Liver (tissue), 3 donors: ENCODE measurements at regions not wholly inside any gene's neighbourhood (a gene's known extent, or its start where the extent isn't known, plus 50 kb on each side); places are given as distances from the start of the nearest gene placed in this dataset.

Source experiments
- ATF3 ChIP-seq: IDR thresholded peaks from 2 replicates; pipeline ENCODE4 v1.6.1; 2016; ENCODE audit warnings: antibody characterized with exemption
- JUND ChIP-seq, 2 donors: IDR thresholded peaks; 2 replicates each; pipeline ENCODE4 v1.6.1; 2016; ENCODE audit warnings: antibody characterized with exemption in 2 of 2
- SP1 ChIP-seq: IDR thresholded peaks from 2 replicates; pipeline ENCODE4 v1.6.1; 2018; ENCODE audit warnings: antibody characterized with exemption, mild to moderate bottlenecking
- TAF1 ChIP-seq: conservative IDR thresholded peaks from 2 replicates; pipeline ENCODE4 v1.6.1; 2016; ENCODE audit warnings: antibody characterized with exemption, mild to moderate bottlenecking
- ZBTB33 ChIP-seq: IDR thresholded peaks from 2 replicates; pipeline ENCODE4 v1.6.1; 2016; ENCODE audit warnings: antibody characterized with exemption
- TF ChIP-seq, protein P1 (sequence below): fragments of 150-350 bp; IDR thresholded peaks from 2 replicates; pipeline ENCODE4 v1.5.1; 2017; ENCODE audit warnings: improper control_type of control experiment, low read depth, low read length; ENCODE audit not compliant: missing input control
- TF ChIP-seq, protein P2 (sequence below): IDR thresholded peaks from 2 replicates; pipeline ENCODE4 v1.6.1; 2016; ENCODE audit warnings: antibody characterized with exemption, mild to moderate bottlenecking
- donor health status: healthy.
- donor health status: healthy.

- TF ChIP-seq, protein P1, sequence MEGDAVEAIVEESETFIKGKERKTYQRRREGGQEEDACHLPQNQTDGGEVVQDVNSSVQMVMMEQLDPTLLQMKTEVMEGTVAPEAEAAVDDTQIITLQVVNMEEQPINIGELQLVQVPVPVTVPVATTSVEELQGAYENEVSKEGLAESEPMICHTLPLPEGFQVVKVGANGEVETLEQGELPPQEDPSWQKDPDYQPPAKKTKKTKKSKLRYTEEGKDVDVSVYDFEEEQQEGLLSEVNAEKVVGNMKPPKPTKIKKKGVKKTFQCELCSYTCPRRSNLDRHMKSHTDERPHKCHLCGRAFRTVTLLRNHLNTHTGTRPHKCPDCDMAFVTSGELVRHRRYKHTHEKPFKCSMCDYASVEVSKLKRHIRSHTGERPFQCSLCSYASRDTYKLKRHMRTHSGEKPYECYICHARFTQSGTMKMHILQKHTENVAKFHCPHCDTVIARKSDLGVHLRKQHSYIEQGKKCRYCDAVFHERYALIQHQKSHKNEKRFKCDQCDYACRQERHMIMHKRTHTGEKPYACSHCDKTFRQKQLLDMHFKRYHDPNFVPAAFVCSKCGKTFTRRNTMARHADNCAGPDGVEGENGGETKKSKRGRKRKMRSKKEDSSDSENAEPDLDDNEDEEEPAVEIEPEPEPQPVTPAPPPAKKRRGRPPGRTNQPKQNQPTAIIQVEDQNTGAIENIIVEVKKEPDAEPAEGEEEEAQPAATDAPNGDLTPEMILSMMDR, result no peak
- TF ChIP-seq JUND (IDR thresholded peaks at IDR 0.05), result no peak
- TF ChIP-seq ATF3, result no peak
- TF ChIP-seq SP1, result no peak
- TF ChIP-seq, protein P2, sequence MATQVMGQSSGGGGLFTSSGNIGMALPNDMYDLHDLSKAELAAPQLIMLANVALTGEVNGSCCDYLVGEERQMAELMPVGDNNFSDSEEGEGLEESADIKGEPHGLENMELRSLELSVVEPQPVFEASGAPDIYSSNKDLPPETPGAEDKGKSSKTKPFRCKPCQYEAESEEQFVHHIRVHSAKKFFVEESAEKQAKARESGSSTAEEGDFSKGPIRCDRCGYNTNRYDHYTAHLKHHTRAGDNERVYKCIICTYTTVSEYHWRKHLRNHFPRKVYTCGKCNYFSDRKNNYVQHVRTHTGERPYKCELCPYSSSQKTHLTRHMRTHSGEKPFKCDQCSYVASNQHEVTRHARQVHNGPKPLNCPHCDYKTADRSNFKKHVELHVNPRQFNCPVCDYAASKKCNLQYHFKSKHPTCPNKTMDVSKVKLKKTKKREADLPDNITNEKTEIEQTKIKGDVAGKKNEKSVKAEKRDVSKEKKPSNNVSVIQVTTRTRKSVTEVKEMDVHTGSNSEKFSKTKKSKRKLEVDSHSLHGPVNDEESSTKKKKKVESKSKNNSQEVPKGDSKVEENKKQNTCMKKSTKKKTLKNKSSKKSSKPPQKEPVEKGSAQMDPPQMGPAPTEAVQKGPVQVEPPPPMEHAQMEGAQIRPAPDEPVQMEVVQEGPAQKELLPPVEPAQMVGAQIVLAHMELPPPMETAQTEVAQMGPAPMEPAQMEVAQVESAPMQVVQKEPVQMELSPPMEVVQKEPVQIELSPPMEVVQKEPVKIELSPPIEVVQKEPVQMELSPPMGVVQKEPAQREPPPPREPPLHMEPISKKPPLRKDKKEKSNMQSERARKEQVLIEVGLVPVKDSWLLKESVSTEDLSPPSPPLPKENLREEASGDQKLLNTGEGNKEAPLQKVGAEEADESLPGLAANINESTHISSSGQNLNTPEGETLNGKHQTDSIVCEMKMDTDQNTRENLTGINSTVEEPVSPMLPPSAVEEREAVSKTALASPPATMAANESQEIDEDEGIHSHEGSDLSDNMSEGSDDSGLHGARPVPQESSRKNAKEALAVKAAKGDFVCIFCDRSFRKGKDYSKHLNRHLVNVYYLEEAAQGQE, result no peak
- no peak for TF ChIP-seq ZBTB33
- no peak for TF ChIP-seq TAF1
These were observed 144.0 kb upstream of the MKLN1 start for GRCh38 chr7:131183611-131184119.
